ENCODE measurements at regions not wholly inside any gene's neighbourhood (a gene's known extent, or its start where the extent isn't known, plus 50 kb on each side); places are given as distances from the start of the nearest gene placed in this dataset.

DNA sequence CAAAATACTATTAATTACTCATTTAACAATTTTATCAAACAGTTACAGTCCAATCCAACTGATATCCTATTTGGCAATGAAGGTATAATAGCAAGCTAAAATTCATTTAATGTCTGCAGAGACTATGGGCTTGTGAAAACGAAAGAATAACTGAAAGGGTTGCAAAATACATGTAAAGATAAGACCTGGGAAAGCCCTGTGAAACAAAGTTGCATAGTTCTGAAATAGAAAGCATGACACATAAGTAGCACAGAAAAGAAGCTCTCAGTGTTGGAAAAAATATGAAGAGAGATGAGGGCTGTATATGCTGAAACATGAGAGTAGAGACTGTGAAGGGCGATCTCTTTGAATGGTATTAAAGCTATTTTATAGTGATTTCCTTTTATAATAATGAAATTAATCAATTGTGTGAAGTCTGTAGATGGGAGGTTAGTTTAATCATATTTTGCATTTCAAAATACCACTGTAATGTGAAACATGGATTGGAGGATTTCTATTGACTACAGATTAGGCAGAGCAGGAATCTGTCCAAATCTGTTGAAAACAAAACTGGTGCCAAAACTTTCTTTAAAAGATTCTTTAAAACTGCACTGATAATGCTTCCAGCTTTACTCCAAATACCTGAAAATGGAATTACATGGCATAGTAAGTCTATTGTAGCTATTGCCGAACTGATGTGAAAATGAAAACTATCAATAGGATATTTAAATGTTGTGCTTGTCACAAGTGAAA lies 1518.9 kb upstream of the B3GALT2 start:
- H3K4me3 Mint-ChIP-seq = no peak overlapping the region
- TF ChIP-seq CTCF (IDR thresholded peaks at IDR 0.05) = no peak
- no peaks in the 10 kb centered on the region for H3K4me1 Mint-ChIP-seq (ENCODE audit: low read depth)
- H3K36me3 Mint-ChIP-seq (ENCODE audit: low read depth) = no peaks in the 10 kb centered on the region
- no peaks in the 10 kb centered on the region for H3K27me3 Mint-ChIP-seq (ENCODE audit: insufficient read depth)
- DNase-seq = no peak
- no peak overlapping the region for H3K27ac Mint-ChIP-seq
- H3K9me3 Mint-ChIP-seq = no peaks in the 10 kb centered on the region

GRCh38 chr1:194698908-194699318 lies 1512.5 kb upstream of the B3GALT2 start:
- Mint-ChIP-seq H3K9me3 (no peaks in the 10 kb centered on the region; the same call in 1 of the 2 replicates), H3K4me3 (no peak overlapping the region), H3K27ac (no peak overlapping the region), H3K4me1 (ENCODE audit: low read depth) (no peaks in the 10 kb centered on the region), H3K27me3 (ENCODE audit: insufficient read depth) (no peaks in the 10 kb centered on the region), H3K36me3 (ENCODE audit: low read depth) (no peaks in the 10 kb centered on the region)
- no peak for DNase-seq
- no peak for TF ChIP-seq CTCF (IDR thresholded peaks at IDR 0.05)

DNA sequence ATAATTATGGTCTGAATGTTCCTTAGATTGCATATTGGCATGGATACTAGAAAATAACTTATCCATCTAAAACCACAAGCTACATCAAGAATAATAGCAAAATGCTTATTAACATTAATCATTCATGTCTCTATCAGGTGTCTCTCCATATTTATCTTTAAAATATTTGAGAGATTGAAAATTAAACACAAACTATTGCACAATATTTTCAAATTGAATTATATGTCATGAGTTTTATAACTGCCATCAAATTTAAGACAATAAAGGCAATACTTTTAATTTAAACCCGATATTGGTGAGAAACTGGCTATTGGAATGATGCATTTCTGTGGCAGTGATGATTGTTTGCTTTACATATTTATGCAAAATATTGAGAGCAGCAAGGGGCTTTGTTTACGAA lies 1506.8 kb upstream of the B3GALT2 start:
- Mint-ChIP-seq H3K4me1 (ENCODE audit: low read depth) (no peaks in the 10 kb centered on the region), H3K4me3 (no peak overlapping the region), H3K27me3 (ENCODE audit: insufficient read depth) (no peaks in the 10 kb centered on the region), H3K36me3 (ENCODE audit: low read depth) (no peaks in the 10 kb centered on the region), H3K9me3 (no peaks in the 10 kb centered on the region; the same call in 1 of the 2 replicates), H3K27ac (no peak overlapping the region)
- TF ChIP-seq CTCF (IDR thresholded peaks at IDR 0.05) = no peak
- DNase-seq = no peak

- no peak for TF ChIP-seq CTCF (IDR thresholded peaks at IDR 0.05)
- DNase-seq = peak; percentile 49
- H3K36me3 Mint-ChIP-seq (ENCODE audit: low read depth) = no peaks in the 10 kb centered on the region
These were observed 1498.2 kb upstream of the B3GALT2 start for GRCh38 chr1:194684636-194685035.

DNA sequence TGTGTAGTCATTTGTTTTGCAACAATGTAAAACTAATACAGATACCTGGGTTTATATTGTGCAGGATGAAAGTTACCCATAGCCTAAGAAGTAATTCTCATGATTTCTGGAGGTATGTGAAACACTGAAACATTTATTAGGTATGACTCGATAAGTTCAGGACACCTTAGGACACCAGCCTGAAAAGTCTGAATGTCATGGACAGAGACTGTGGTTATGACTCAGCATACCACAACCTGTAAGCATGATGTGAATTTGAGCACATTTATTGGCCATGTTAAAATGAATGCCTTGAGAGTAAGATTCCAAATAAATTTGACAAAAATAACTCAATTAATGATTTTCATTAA lies 1471.7 kb upstream of the B3GALT2 start:
- no peak overlapping the region for H3K27ac Mint-ChIP-seq
- no peak for TF ChIP-seq CTCF (IDR thresholded peaks at IDR 0.05)
- H3K4me1 Mint-ChIP-seq (ENCODE audit: low read depth) = peaks cover 8% of the 10 kb centered on the region; the same call in 1 of the 2 replicates
- H3K4me3 Mint-ChIP-seq = no peak overlapping the region
- DNase-seq = peak; percentile 72
- H3K9me3 Mint-ChIP-seq = peaks cover 21% of the 10 kb centered on the region
- H3K27me3 Mint-ChIP-seq (ENCODE audit: insufficient read depth) = peaks cover 2% of the 10 kb centered on the region; the same call in 1 of the 2 replicates
- no peaks in the 10 kb centered on the region; the same call in 1 of the 2 replicates for H3K36me3 Mint-ChIP-seq (ENCODE audit: low read depth)

More at GRCh38 chr1:194684636-194685035, 1498.2 kb upstream of the B3GALT2 start:
- H3K4me3 Mint-ChIP-seq = no peak overlapping the region
- H3K27ac Mint-ChIP-seq = no peak overlapping the region
- peaks cover 11% of the 10 kb centered on the region; the same call in 1 of the 2 replicates for H3K4me1 Mint-ChIP-seq (ENCODE audit: low read depth)
- no peaks in the 10 kb centered on the region for H3K27me3 Mint-ChIP-seq (ENCODE audit: insufficient read depth)
- H3K9me3 Mint-ChIP-seq = no peaks in the 10 kb centered on the region; the same call in 1 of the 2 replicates
